ENCODE measurements at regions not wholly inside any gene's neighbourhood (a gene's known extent, or its start where the extent isn't known, plus 50 kb on each side); places are given as distances from the start of the nearest gene placed in this dataset.
"Not testable (repeated sequence)": the region's sequence is repeated elsewhere in the genome, so short reads cannot be mapped to it uniquely, and the experiment has no call there.

- not testable (repeated sequence) for TF ChIP-seq CTCF, EZH2 (IDR thresholded peaks at IDR 0.05)
Measured at GRCh38 chr16:80892395-80892794, 88.0 kb upstream of the CDYL2 start.

Data from neural progenitor cell (in vitro differentiated cells).